OCI-LY1 (cell line): ENCODE measurements at regions not wholly inside any gene's neighbourhood (a gene's known extent, or its start where the extent isn't known, plus 50 kb on each side); places are given as distances from the start of the nearest gene placed in this dataset.

Experiments used
- EZH2 ChIP-seq: fragments of 200-600 bp; sonication (generic), shearing (Covaris generic); IDR thresholded peaks from 2 replicates; pipeline ENCODE4 v1.8.0; 2017; ENCODE audit warnings: borderline replicate concordance, mixed run types, mild to moderate bottlenecking, antibody characterized with exemption, low read length, moderate library complexity, mixed read lengths
- TF ChIP-seq, protein P1 (sequence below): fragments of 200-600 bp; sonication (generic), shearing (Covaris generic); IDR thresholded peaks from 2 replicates; pipeline ENCODE4 v1.5.1; 2017; ENCODE audit warnings: mild to moderate bottlenecking, antibody characterized with exemption, low read length, moderate library complexity, mixed read lengths

DNA sequence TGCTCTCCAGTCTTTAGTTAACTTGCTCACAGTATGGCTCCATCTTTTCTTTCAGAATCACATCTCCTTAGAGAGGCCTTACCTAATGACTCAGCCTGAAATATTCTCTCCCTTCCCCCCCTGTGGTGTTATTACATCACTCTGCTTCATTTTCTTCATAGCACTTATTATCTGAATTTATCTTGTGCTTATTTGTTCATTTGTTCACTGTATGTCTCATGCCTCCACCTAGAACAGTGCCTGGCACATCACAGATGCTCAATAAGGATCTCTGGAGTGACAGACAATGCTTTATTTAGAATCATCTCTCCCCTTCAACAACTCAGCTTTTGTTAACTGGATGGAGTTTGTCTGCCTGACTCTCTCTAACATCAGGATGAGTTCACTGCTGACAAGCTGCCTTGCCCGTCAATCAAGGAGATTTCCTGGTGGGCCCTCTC is 96.6 kb upstream of the MAN1A1 start:
- TF ChIP-seq, protein P1, sequence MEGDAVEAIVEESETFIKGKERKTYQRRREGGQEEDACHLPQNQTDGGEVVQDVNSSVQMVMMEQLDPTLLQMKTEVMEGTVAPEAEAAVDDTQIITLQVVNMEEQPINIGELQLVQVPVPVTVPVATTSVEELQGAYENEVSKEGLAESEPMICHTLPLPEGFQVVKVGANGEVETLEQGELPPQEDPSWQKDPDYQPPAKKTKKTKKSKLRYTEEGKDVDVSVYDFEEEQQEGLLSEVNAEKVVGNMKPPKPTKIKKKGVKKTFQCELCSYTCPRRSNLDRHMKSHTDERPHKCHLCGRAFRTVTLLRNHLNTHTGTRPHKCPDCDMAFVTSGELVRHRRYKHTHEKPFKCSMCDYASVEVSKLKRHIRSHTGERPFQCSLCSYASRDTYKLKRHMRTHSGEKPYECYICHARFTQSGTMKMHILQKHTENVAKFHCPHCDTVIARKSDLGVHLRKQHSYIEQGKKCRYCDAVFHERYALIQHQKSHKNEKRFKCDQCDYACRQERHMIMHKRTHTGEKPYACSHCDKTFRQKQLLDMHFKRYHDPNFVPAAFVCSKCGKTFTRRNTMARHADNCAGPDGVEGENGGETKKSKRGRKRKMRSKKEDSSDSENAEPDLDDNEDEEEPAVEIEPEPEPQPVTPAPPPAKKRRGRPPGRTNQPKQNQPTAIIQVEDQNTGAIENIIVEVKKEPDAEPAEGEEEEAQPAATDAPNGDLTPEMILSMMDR: no peak
- no peak for TF ChIP-seq EZH2
